Skin epidermis (tissue), 12 donors: ENCODE measurements at regions not wholly inside any gene's neighbourhood (a gene's known extent, or its start where the extent isn't known, plus 50 kb on each side); places are given as distances from the start of the nearest gene placed in this dataset.

Experiments
- H3K27ac ChIP-seq, 21 experiments: fragments of 200-600 bp; sonication (generic) in 11 of 21; one replicate each; pipeline ENCODE4 v1.5.0; 2020; ENCODE audit warnings: mild to moderate bottlenecking in 3 of 21, inconsistent platforms in 2 of 21, moderate library complexity in 2 of 21
- H3K4me3 ChIP-seq, 7 experiments: fragments of 200-600 bp; sonication (generic) in 2 of 7; one replicate each; pipeline ENCODE4 v1.5.0; 2020; ENCODE audit warnings: inconsistent platforms in 2 of 7, mild to moderate bottlenecking in 2 of 7, moderate library complexity in 1 of 7

DNA sequence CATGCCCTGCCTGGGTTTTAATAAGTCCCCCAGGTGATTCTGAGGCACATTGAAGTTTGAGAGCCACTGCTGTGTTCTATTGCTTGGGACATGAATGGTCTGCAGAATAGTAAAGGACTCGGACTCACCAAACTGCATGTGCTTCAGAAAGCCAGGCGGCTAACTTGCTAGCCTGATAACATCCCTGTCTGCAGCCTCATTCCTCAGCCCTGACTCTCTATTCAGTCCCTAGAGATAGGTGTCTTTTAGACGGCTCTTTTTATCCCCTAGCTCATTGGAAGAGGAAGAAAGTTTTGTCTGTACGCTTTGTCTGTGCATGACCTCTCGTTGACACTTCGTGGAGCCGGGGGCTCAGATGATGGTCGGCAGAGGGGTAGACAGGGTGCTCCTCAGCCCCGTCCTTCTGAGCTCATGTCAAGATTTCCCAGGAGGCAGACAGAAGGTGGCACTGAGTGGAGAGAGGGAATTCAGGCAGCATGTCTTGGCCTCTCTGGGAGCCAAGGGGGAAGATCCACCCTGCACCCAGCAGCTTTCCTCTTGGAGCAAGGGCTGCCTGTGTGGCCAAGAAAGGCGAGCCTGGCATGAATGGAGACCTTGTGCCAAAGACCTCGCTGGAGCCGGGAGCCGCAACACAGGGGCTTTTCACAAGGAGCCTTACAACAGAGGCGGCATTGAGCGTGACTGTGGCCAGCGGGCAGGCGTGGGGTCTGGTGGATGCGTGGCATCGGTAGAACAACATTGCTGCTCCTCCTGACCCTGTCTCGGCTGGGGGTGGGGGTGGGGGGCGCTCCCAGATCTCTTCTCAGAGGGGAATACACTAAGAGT lies 51.1 kb upstream of the PODXL start:
- Histone ChIP-seq H3K27ac (no peak overlapping the region), H3K4me3 (no peak overlapping the region)

DNA sequence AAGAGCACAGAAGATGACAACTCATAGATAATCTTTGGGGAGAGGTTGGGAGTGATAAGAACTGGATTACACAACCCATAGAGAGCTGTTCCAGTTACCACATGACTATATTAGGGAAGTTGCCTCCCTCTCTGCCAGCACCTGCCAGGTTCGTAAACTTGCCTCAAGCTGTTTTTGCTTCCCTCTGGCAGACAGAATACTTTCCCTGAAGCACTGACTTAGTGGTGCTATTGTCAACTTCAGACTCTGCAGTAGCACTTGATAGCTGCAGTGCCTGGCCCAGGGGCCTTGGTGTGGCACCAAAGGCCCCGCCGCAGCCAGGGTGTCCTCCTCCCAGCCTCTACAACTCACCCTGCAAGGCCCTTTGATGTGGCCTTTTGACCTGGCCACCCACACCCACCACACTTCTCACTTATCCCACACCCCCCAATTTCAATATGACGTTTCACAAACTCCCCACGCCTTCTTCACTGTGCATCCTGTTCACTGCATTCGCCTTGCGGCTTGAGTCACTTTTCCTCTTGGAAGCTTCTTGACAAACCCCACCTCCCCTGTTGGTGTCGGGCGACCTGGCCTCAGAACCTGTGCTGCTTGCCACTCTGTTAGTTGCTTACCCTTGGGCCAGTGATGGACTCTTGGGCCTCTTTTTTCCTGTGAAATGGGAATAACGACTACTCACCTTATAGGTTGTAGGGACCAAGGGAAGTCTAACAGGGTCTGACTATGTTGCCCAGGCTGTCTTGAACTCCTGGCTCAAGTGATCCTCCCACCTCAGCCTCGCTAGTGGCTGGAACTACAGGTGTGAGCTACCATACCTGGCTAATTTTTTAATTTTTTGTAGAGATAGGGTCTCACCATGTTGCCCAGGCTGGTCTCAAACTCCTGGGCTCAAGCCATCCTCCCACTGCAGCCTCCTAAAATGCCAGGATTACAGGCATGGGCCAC lies 50.2 kb upstream of the PODXL start:
- Histone ChIP-seq H3K27ac (no peak overlapping the region), H3K4me3 (no peak overlapping the region)
